ENCODE measurements at regions not wholly inside any gene's neighbourhood (a gene's known extent, or its start where the extent isn't known, plus 50 kb on each side); places are given as distances from the start of the nearest gene placed in this dataset.

- DNase-seq (ENCODE audit: extremely low spot score, unreplicated experiment): no peak
- Mint-ChIP-seq H3K4me1 (ENCODE audit: unreplicated experiment) (peaks cover 10% of the 10 kb centered on the region), H3K36me3 (ENCODE audit: unreplicated experiment) (peaks cover 2% of the 10 kb centered on the region), H3K27ac (ENCODE audit: unreplicated experiment) (no peak overlapping the region), H3K27me3 (ENCODE audit: unreplicated experiment) (peaks cover 19% of the 10 kb centered on the region), H3K9me3 (ENCODE audit: unreplicated experiment) (no peaks in the 10 kb centered on the region), H3K4me3 (ENCODE audit: unreplicated experiment) (no peak overlapping the region)
- no peak for TF ChIP-seq CTCF (IDR thresholded peaks at IDR 0.05)
Measured at GRCh38 chr13:50758796-50759195, 84.7 kb downstream of the DLEU7 start.

- Mint-ChIP-seq H3K4me1 (ENCODE audit: unreplicated experiment) (peaks cover 10% of the 10 kb centered on the region), H3K4me3 (ENCODE audit: unreplicated experiment) (no peak overlapping the region), H3K9me3 (ENCODE audit: unreplicated experiment) (no peaks in the 10 kb centered on the region), H3K27me3 (ENCODE audit: unreplicated experiment) (peaks cover 27% of the 10 kb centered on the region), H3K27ac (ENCODE audit: unreplicated experiment) (no peak overlapping the region), H3K36me3 (ENCODE audit: unreplicated experiment) (no peaks in the 10 kb centered on the region)
- TF ChIP-seq CTCF (IDR thresholded peaks at IDR 0.05): no peak
- DNase-seq (ENCODE audit: extremely low spot score, unreplicated experiment): no peak
Measured at GRCh38 chr13:50760751-50761150, 82.7 kb downstream of the DLEU7 start.

- no peak for TF ChIP-seq CTCF (IDR thresholded peaks at IDR 0.05)
- H3K9me3 Mint-ChIP-seq (ENCODE audit: unreplicated experiment): no peaks in the 10 kb centered on the region
Measured at GRCh38 chr13:50761406-50761805, 82.1 kb downstream of the DLEU7 start.

GRCh38 chr13:50762969-50763567, 80.4 kb downstream of the DLEU7 start:
- Mint-ChIP-seq H3K36me3 (ENCODE audit: unreplicated experiment) (no peaks in the 10 kb centered on the region), H3K27ac (ENCODE audit: unreplicated experiment) (no peak overlapping the region), H3K4me3 (ENCODE audit: unreplicated experiment) (no peak overlapping the region), H3K27me3 (ENCODE audit: unreplicated experiment) (peaks cover 35% of the 10 kb centered on the region), H3K4me1 (ENCODE audit: unreplicated experiment) (no peaks in the 10 kb centered on the region), H3K9me3 (ENCODE audit: unreplicated experiment) (no peaks in the 10 kb centered on the region)
- DNase-seq (ENCODE audit: extremely low spot score, unreplicated experiment): no peak
- TF ChIP-seq CTCF (IDR thresholded peaks at IDR 0.05): no peak

More at GRCh38 chr13:50761406-50761805, 82.1 kb downstream of the DLEU7 start:
- no peak for DNase-seq (ENCODE audit: extremely low spot score, unreplicated experiment)
- Mint-ChIP-seq H3K27ac (ENCODE audit: unreplicated experiment) (no peak overlapping the region), H3K4me1 (ENCODE audit: unreplicated experiment) (peaks cover 6% of the 10 kb centered on the region), H3K4me3 (ENCODE audit: unreplicated experiment) (no peak overlapping the region), H3K27me3 (ENCODE audit: unreplicated experiment) (peaks cover 31% of the 10 kb centered on the region), H3K36me3 (ENCODE audit: unreplicated experiment) (no peaks in the 10 kb centered on the region)

- no peak for TF ChIP-seq CTCF (IDR thresholded peaks at IDR 0.05)
- H3K4me3 Mint-ChIP-seq (ENCODE audit: unreplicated experiment): no peak overlapping the region
- H3K4me1 Mint-ChIP-seq (ENCODE audit: unreplicated experiment): no peaks in the 10 kb centered on the region
- H3K9me3 Mint-ChIP-seq (ENCODE audit: unreplicated experiment): peaks cover 7% of the 10 kb centered on the region
- peaks cover 55% of the 10 kb centered on the region for H3K27me3 Mint-ChIP-seq (ENCODE audit: unreplicated experiment)
- H3K27ac Mint-ChIP-seq (ENCODE audit: unreplicated experiment): no peak overlapping the region
- H3K36me3 Mint-ChIP-seq (ENCODE audit: unreplicated experiment): no peaks in the 10 kb centered on the region
- DNase-seq (ENCODE audit: extremely low spot score, unreplicated experiment): no peak
Measured at GRCh38 chr13:50766013-50766412, 77.5 kb downstream of the DLEU7 start.
